Transverse colon (tissue), 3 donors: ENCODE measurements at regions not wholly inside any gene's neighbourhood (a gene's known extent, or its start where the extent isn't known, plus 50 kb on each side); places are given as distances from the start of the nearest gene placed in this dataset.

Experiments
- CTCF ChIP-seq, 5 experiments: fragments of 200-600 bp in 3 of 5; fragments of 450-650 bp in 2 of 5; sonication (generic) in 3 of 5; IDR thresholded peaks; 1 replicate in 2 of 5; 2 replicates in 3 of 5; pipeline ENCODE4 v1.5.1; 2016 to 2017; ENCODE audit warnings: antibody characterized with exemption in 5 of 5, inconsistent platforms in 3 of 5, mild to moderate bottlenecking in 2 of 5, moderate library complexity in 1 of 5
- POLR2A ChIP-seq: fragments of 450-650 bp; IDR thresholded peaks from one replicate; pipeline ENCODE4 v1.6.1; 2016; ENCODE audit warnings: antibody characterized with exemption, mild to moderate bottlenecking, moderate library complexity

DNA sequence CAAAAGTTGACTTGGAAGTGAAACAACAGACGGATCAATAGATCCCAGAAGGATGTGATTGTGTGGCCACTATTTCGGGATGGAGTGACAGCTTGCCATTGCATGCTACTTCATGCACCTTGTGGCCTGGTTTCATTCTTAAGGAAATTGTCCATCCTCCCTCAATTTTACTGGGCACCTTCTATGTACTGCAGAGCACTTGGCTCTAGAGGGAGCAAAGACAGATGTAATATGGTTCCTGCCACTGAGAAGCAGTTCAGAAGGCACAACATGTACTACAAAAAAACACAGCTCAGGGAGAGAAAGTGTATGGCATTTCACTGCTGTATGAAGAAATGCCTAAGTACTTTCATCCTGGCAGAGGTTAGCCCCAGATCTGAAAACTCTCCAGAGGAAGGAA is 91.9 kb downstream of the FOXA2 start:
- TF ChIP-seq CTCF (IDR thresholded peaks at IDR 0.05) (no peak), POLR2A (no peak)
